Activated CD4-positive, alpha-beta T cell treated with anti-CD3 and anti-CD28 coated beads, Interleukin-2, Interleukin-4, amounts not matched to agents 100 ng/mL and 50 ng/mL, durations not matched to agents 16 hours and 8 hours (primary cell): ENCODE measurements at regions not wholly inside any gene's neighbourhood (a gene's known extent, or its start where the extent isn't known, plus 50 kb on each side); places are given as distances from the start of the nearest gene placed in this dataset.

ENCODE experiments used
- DNase-seq: peaks from one replicate; pipeline ENCODE4 v3.0.0-alpha.2; 2020; ENCODE audit warnings: low spot score

DNA sequence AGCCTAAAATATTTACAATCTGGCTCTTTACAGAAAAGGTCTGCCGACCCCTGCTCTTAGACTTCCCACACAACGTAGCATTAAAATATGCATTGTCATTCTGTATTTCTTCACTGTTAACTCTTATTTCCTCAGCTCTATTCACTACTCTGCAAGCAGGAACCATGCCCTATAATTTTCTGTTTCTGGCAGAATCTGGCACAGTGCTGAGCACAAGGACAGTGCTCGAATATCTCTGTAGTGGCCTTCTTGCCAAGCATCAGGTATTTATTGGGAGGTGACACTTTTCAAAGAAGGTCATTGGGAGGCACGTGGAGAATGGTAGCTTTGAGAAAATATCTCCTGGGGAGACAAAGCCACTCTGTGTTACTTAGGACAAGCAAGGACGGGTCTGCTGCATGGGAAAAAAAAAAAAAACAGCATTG, 77.9 kb downstream of the PSMG1 start:
- no peak for DNase-seq

- DNase-seq = no peak
Measured at GRCh38 chr21:39104911-39105310, 78.3 kb downstream of the PSMG1 start.

GRCh38 chr21:39103689-39104088, 79.6 kb downstream of the PSMG1 start:
- DNase-seq = no peak

DNA sequence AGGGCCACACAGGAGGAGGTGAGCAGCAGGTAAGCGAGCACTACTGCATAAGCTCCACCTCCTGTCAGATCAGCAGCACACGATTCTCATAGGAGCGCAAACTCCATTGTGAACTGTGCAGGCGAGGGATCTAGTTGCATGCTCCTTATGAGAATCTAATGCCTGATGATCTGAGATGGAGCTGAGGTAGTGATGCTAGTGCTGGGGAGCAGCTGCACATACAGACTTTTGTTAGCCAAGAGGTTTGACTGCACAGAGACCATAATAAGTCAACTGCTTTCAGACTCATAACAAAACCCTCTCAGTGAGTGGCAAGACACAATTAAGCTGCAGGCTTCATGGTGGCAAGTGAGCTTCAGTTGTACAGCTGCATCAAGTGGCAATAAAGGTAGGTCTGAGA, 83.4 kb downstream of the PSMG1 start:
- DNase-seq = no peak

GRCh38 chr21:39098696-39099200, 84.5 kb downstream of the PSMG1 start:
- DNase-seq = no peak

DNA sequence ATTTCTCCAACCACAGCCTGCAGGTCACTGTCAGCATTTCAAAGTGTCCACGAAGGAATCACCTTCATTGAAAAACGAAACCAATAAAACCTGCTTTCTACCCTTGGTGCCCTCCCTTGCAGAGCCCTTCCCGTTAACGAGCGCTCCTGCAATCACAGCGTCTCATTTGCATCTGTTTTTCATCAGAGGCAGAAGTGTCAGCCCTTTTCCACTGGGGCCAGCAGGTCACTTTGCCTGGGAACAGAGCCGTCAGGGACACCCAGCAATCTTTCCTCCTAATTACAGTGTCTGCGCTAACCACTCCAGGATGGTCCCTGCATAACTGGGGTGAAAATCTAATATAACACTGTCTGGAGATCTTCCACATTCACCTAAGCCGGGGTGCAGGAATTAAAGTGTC, 85.3 kb downstream of the PSMG1 start:
- no peak for DNase-seq

- DNase-seq = no peak
Measured at GRCh38 chr21:39097335-39097861, 85.9 kb downstream of the PSMG1 start.

GRCh38 chr21:39096754-39097153, 86.5 kb downstream of the PSMG1 start:
- no peak for DNase-seq

DNA sequence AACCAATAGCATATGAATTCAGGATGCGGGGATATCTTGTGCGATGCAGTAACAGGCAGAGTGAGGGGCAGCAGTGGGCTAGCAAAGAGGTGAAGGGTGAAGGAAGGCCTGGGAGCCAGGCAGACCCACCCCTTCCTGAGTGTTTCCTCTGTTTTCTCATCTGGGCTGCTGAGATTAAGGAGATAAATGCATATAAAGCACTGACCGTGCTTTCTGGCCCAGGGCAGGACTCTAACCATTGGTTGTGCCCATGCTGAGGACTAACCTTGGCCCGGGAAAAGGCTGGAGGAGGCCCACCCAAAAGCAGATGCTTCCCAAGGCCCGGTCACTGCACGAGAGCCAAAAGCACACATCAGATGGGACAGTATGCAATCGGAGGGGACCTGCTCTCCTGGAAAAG, 87.6 kb downstream of the PSMG1 start:
- DNase-seq = no peak

GRCh38 chr21:39094847-39095579, 88.2 kb downstream of the PSMG1 start:
- no peak for DNase-seq

- DNase-seq = no peak
Measured at GRCh38 chr21:39094087-39094780, 89.0 kb downstream of the PSMG1 start.

- no peak for DNase-seq
Measured at GRCh38 chr21:39093526-39093925, 89.7 kb downstream of the PSMG1 start.

GRCh38 chr21:39088831-39089380, 94.3 kb downstream of the PSMG1 start:
- no peak for DNase-seq

DNA sequence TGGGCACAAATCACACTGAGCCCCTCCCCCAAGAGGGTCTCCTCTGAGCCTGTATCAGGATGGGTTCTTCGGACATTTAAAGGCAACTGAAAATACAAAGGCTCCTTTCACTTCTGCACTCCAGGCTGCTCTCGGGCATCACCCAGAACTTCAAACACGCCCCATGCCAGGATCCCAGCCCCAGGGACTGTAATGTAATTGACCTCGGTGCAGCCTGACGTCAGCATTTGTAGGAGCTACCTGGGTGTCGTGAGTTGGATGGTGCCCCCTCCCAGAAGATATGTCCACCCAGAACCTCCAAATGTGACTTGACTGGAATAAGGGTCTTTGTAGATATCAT, 95.2 kb downstream of the PSMG1 start:
- no peak for DNase-seq

GRCh38 chr21:39087238-39088030, 95.8 kb downstream of the PSMG1 start:
- DNase-seq = no peak

GRCh38 chr21:39086547-39086946, 96.7 kb downstream of the PSMG1 start:
- DNase-seq = no peak

- DNase-seq = no peak
Measured at GRCh38 chr21:39085843-39086405, 97.3 kb downstream of the PSMG1 start.

DNA sequence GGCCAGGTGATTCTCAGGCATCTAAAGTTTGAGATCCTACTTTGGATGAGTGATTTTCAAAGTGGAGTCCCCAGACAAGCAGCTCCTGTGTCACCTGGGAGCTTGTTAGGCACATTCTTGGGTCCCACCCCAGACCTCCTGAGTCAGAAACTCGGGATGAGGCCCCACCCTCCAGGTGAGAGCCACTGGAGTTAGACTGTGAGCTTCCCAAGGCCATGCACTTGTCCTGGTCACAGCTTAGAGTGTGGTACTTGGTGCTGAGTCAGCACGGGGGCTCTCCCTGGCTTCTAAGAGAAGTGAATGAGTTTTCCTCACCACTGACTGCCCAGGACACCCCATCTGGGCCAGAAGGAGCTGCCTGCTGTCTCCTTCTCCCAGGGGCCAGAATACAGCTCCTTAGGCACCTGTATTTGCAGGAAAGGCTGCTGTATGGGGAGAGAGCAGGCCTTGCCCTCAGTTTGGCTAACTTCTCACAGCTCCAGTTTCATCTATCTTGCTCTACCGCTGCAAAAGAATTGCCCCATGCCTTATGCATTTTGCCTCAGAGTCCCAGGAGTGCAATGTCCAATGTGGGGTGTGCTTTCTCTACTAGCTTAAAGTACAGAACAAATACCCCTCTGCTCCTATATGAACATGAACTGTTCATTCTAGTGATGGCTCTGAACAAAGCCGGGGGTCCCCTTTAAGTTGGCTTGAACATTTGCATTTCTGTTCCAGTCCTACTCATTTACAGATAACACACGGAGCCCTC, 98.1 kb downstream of the PSMG1 start:
- no peak for DNase-seq

GRCh38 chr21:39084073-39084472, 99.2 kb downstream of the PSMG1 start:
- DNase-seq = no peak

DNA sequence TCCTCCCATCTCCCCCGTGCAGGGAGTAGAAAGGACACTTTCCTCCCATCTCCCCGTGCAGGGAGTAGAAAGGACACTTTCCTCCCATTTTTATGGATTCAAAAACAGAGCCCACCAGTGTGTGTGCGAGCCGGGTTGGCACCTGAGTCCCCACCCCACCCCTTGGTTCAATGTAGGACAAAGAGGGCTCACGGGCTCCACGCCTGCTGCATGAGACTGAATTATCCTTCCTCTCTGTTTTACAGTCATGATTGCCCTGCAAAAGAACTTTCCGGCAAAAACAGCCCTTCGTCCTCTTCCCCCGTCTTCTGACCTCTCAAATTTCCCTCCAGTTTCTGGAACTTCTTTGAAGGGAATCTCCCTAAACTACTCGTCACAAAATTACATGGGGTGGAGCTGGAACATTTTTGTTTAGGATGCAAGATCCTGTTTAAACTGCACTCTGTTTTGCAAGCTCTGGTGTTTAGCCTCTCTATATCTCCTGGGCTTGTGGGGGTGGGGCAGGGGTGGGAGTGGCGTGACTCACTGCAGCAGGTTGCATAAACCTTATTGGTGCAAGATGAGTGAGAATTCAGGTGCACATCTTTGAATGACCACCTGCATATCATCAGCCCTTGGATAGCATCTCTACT, 99.8 kb downstream of the PSMG1 start:
- no peak for DNase-seq
